DMS53 treated with DMSO at 0.1 percent for 48 hours (cell line): ENCODE measurements at regions not wholly inside any gene's neighbourhood (a gene's known extent, or its start where the extent isn't known, plus 50 kb on each side); places are given as distances from the start of the nearest gene placed in this dataset.

ENCODE experiments used
- DNase-seq: peaks from one replicate; lab custom pipeline; 2025; ENCODE audit not compliant: unreplicated experiment; lab: John Stamatoyannopoulos, UW

- no peak for DNase-seq
Observed at GRCh38 chr2:226063704-226064440, 664.4 kb downstream of the NYAP2 start.

- no peak for DNase-seq
Observed at GRCh38 chr2:226059961-226060627, 660.6 kb downstream of the NYAP2 start.

- no peak for DNase-seq
Observed at GRCh38 chr2:226057914-226058313, 658.4 kb downstream of the NYAP2 start.

GRCh38 chr2:226057365-226057764, 657.9 kb downstream of the NYAP2 start:
- DNase-seq: no peak

- DNase-seq: no peak
Observed at GRCh38 chr2:226052772-226053416, 653.4 kb downstream of the NYAP2 start.

- DNase-seq: no peak
Observed at GRCh38 chr2:226050822-226051221, 651.3 kb downstream of the NYAP2 start.

- DNase-seq: no peak
Observed at GRCh38 chr2:226048611-226049010, 649.1 kb downstream of the NYAP2 start.

- DNase-seq: no peak
Observed at GRCh38 chr2:226045080-226045479, 645.6 kb downstream of the NYAP2 start.

GRCh38 chr2:226040344-226040900, 640.9 kb downstream of the NYAP2 start:
- no peak for DNase-seq

GRCh38 chr2:226037526-226037925, 638.0 kb downstream of the NYAP2 start:
- no peak for DNase-seq

GRCh38 chr2:226031647-226032501, 632.4 kb downstream of the NYAP2 start:
- DNase-seq: no peak

- DNase-seq: peak; percentile 23
Observed at GRCh38 chr2:226030788-226031646, 631.5 kb downstream of the NYAP2 start.

GRCh38 chr2:226030369-226030768, 630.9 kb downstream of the NYAP2 start:
- DNase-seq: no peak

GRCh38 chr2:226023946-226024345, 624.4 kb downstream of the NYAP2 start:
- DNase-seq: no peak

- DNase-seq: no peak
Observed at GRCh38 chr2:226023383-226023782, 623.9 kb downstream of the NYAP2 start.

- DNase-seq: no peak
Observed at GRCh38 chr2:226020956-226021355, 621.4 kb downstream of the NYAP2 start.

- DNase-seq: no peak
Observed at GRCh38 chr2:226020176-226020575, 620.7 kb downstream of the NYAP2 start.

- DNase-seq: no peak
Observed at GRCh38 chr2:226018641-226019040, 619.1 kb downstream of the NYAP2 start.

- no peak for DNase-seq
Observed at GRCh38 chr2:226017537-226017936, 618.0 kb downstream of the NYAP2 start.

- no peak for DNase-seq
Observed at GRCh38 chr2:226017107-226017506, 617.6 kb downstream of the NYAP2 start.
